ENCODE measurements at regions not wholly inside any gene's neighbourhood (a gene's known extent, or its start where the extent isn't known, plus 50 kb on each side); places are given as distances from the start of the nearest gene placed in this dataset.

DNA sequence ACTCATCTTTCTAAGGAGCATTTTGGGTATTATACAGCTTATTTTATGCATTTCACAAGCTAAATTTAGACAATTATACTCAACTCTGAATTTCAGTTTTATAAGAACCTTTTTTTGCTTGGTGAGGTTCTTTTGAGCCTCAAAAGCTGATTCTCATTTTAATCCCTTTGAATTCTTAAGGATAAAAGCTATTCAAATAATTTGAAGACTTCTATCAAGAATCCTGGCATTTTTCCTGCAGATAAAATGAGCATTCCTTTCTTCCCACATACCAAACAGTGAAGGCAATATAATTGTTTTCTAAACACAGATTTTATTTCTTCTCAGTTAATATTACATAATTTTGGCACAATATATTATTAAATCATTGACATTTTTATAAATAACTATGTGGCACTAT is 118.4 kb upstream of the GPM6A start:
- Mint-ChIP-seq H3K9me3 (no peaks in the 10 kb centered on the region), H3K4me1 (peaks cover 9% of the 10 kb centered on the region), H3K36me3 (ENCODE audit: low read depth) (no peaks in the 10 kb centered on the region), H3K27ac (no peak overlapping the region), H3K27me3 (ENCODE audit: insufficient read depth, low read depth, poor library complexity) (peaks cover 3% of the 10 kb centered on the region), H3K4me3 (no peak overlapping the region)
- Histone ChIP-seq H4K20me1 (replicated peaks; ENCODE audit: insufficient read depth) (no peaks in the 10 kb centered on the region), H3K4me3 (no peak overlapping the region), H3K9me2 (ENCODE audit: insufficient read depth) (no peaks in the 10 kb centered on the region), H2AFZ (no peak overlapping the region), H3K4me1 (ENCODE audit: insufficient read depth) (peaks cover 10% of the 10 kb centered on the region; the same call in 1 of the 2 replicates), H3K27ac (ENCODE audit: low read depth) (no peak overlapping the region), H3K27me3 (ENCODE audit: insufficient read depth) (no peaks in the 10 kb centered on the region), H3F3A (replicated peaks; ENCODE audit: low read depth) (no peaks in the 10 kb centered on the region), H3K36me3 (ENCODE audit: insufficient read depth) (no peaks in the 10 kb centered on the region), H3K4me2 (no peak overlapping the region), H3K79me2 (replicated peaks; ENCODE audit: insufficient read depth) (no peaks in the 10 kb centered on the region)
- TF ChIP-seq ZNF331 (CRISPR knock-in tag; IDR thresholded peaks at IDR 0.05; ENCODE audit: low read depth) (no peak), CTCF (conservative IDR thresholded peaks at IDR 0.05; ENCODE audit: low read depth in 2 of 2) (no peak), EZH2phosphoT487 (IDR thresholded peaks at IDR 0.05; ENCODE audit: unreplicated experiment) (no peak), JUNB (IDR thresholded peaks at IDR 0.05; ENCODE audit: unreplicated experiment) (no peak), CREB1 (CRISPR knock-in tag; IDR thresholded peaks at IDR 0.05; ENCODE audit: low read depth) (no peak), NANOG (IDR thresholded peaks at IDR 0.05; ENCODE audit: borderline replicate concordance) (no peak), EZH2 (IDR thresholded peaks at IDR 0.05; ENCODE audit: low read depth, unreplicated experiment) (no peak), POLR2AphosphoS5 (IDR thresholded peaks at IDR 0.05; ENCODE audit: low read depth) (no peak), STAT1 (IDR thresholded peaks at IDR 0.05; ENCODE audit: unreplicated experiment) (no peak), REST (IDR thresholded peaks at IDR 0.05; ENCODE audit: unreplicated experiment) (no peak)
- TF ChIP-seq, protein P1, sequence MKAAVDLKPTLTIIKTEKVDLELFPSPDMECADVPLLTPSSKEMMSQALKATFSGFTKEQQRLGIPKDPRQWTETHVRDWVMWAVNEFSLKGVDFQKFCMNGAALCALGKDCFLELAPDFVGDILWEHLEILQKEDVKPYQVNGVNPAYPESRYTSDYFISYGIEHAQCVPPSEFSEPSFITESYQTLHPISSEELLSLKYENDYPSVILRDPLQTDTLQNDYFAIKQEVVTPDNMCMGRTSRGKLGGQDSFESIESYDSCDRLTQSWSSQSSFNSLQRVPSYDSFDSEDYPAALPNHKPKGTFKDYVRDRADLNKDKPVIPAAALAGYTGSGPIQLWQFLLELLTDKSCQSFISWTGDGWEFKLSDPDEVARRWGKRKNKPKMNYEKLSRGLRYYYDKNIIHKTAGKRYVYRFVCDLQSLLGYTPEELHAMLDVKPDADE (IDR thresholded peaks at IDR 0.05): no peak
- TF ChIP-seq, protein P2, sequence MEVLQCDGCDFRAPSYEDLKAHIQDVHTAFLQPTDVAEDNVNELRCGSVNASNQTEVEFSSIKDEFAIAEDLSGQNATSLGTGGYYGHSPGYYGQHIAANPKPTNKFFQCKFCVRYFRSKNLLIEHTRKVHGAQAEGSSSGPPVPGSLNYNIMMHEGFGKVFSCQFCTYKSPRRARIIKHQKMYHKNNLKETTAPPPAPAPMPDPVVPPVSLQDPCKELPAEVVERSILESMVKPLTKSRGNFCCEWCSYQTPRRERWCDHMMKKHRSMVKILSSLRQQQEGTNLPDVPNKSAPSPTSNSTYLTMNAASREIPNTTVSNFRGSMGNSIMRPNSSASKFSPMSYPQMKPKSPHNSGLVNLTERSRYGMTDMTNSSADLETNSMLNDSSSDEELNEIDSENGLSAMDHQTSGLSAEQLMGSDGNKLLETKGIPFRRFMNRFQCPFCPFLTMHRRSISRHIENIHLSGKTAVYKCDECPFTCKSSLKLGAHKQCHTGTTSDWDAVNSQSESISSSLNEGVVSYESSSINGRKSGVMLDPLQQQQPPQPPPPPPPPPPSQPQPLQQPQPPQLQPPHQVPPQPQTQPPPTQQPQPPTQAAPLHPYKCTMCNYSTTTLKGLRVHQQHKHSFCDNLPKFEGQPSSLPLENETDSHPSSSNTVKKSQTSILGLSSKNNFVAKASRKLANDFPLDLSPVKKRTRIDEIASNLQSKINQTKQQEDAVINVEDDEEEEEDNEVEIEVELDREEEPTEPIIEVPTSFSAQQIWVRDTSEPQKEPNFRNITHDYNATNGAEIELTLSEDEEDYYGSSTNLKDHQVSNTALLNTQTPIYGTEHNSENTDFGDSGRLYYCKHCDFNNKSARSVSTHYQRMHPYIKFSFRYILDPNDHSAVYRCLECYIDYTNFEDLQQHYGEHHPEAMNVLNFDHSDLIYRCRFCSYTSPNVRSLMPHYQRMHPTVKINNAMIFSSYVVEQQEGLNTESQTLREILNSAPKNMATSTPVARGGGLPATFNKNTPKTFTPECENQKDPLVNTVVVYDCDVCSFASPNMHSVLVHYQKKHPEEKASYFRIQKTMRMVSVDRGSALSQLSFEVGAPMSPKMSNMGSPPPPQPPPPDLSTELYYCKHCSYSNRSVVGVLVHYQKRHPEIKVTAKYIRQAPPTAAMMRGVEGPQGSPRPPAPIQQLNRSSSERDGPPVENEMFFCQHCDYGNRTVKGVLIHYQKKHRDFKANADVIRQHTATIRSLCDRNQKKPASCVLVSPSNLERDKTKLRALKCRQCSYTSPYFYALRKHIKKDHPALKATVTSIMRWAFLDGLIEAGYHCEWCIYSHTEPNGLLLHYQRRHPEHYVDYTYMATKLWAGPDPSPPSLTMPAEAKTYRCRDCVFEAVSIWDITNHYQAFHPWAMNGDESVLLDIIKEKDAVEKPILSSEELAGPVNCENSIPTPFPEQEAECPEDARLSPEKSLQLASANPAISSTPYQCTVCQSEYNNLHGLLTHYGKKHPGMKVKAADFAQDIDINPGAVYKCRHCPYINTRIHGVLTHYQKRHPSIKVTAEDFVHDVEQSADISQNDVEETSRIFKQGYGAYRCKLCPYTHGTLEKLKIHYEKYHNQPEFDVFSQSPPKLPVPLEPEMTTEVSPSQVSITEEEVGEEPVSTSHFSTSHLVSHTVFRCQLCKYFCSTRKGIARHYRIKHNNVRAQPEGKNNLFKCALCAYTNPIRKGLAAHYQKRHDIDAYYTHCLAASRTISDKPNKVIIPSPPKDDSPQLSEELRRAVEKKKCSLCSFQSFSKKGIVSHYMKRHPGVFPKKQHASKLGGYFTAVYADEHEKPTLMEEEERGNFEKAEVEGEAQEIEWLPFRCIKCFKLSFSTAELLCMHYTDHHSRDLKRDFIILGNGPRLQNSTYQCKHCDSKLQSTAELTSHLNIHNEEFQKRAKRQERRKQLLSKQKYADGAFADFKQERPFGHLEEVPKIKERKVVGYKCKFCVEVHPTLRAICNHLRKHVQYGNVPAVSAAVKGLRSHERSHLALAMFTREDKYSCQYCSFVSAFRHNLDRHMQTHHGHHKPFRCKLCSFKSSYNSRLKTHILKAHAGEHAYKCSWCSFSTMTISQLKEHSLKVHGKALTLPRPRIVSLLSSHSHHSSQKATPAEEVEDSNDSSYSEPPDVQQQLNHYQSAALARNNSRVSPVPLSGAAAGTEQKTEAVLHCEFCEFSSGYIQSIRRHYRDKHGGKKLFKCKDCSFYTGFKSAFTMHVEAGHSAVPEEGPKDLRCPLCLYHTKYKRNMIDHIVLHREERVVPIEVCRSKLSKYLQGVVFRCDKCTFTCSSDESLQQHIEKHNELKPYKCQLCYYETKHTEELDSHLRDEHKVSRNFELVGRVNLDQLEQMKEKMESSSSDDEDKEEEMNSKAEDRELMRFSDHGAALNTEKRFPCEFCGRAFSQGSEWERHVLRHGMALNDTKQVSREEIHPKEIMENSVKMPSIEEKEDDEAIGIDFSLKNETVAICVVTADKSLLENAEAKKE (CRISPR knock-in tag; IDR thresholded peaks at IDR 0.05): no peak
- peak; percentile 38 for DNase-seq (ENCODE audit: low spot score)
- ATAC-seq: no peak
